SIG-M5 treated with dmso at 0.1 percent for 504 hours (cell line): ENCODE measurements at regions not wholly inside any gene's neighbourhood (a gene's known extent, or its start where the extent isn't known, plus 50 kb on each side); places are given as distances from the start of the nearest gene placed in this dataset.
"Not testable (repeated sequence)": the region's sequence is repeated elsewhere in the genome, so short reads cannot be mapped to it uniquely, and the experiment has no call there.

Source experiments
- DNase-seq: peaks from one replicate; lab custom pipeline; 2025; ENCODE audit not compliant: unreplicated experiment; lab: John Stamatoyannopoulos, UW

DNA sequence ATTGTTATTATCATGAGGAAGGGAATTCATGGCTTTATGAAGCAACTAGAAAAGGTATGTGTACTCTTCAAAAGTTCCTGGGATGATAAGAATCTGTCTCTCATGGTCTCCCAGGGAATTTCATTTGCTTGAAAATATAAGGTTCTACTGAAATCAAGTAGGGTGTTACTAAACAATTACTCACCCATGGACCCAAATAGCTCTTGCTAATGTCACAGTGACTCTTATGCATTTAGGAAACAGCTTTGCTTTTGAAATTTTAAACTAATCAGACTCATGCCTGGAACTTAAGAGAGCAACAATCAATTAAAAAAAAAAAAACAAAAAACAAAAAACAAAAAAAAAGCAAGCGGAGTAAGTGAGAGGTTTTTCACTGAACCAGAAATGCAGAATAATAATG, 1546.3 kb upstream of the TENM4 start:
- no peak for DNase-seq

GRCh38 chr11:80986421-80987074, 1545.7 kb upstream of the TENM4 start:
- DNase-seq = no peak

DNA sequence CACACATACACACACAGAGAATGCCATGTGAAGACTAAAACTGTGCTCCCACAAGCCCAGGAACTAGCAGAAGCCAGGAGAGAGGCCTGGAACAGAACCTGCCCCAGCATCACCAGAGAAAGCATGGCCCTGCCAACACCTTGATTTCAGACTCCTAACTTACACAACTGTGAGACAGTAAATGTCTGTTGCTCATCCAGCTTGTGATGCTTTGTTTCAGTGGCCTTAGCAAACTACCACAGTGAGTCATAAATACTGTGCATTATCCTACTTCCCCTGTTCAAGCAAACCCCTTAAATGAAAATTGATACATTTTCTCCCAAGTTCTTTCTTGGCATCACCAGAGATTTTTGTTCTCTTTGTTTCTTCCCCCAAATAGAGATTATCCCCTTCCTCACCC, 1539.4 kb upstream of the TENM4 start:
- DNase-seq = no peak

GRCh38 chr11:80973786-80974185, 1533.0 kb upstream of the TENM4 start:
- DNase-seq = no peak

- no peak for DNase-seq
Observed at GRCh38 chr11:80970037-80970436, 1529.2 kb upstream of the TENM4 start.

GRCh38 chr11:80967649-80968048, 1526.8 kb upstream of the TENM4 start:
- no peak for DNase-seq

- no peak for DNase-seq
Observed at GRCh38 chr11:80960381-80961029, 1519.7 kb upstream of the TENM4 start.

DNA sequence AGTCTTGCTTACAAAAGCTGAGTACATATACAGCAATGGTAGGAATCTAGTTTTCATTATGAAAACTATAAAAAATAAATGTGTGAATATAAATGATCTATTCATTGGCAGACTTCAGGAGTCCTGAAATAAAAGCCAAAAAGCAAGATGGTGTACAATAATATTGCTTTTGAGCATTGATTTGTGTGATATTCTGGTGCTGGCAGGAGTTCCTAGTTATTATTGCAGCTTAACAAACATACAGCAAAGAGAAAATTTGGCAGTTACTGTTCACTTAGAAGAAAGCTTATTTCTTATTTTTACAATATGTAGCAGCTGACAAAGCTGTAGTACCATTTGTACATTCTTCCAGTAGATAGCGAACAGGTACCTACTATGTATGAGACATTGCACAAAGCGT, 1518.9 kb upstream of the TENM4 start:
- DNase-seq = no peak

- DNase-seq = no peak
Observed at GRCh38 chr11:80958987-80959386, 1518.2 kb upstream of the TENM4 start.

DNA sequence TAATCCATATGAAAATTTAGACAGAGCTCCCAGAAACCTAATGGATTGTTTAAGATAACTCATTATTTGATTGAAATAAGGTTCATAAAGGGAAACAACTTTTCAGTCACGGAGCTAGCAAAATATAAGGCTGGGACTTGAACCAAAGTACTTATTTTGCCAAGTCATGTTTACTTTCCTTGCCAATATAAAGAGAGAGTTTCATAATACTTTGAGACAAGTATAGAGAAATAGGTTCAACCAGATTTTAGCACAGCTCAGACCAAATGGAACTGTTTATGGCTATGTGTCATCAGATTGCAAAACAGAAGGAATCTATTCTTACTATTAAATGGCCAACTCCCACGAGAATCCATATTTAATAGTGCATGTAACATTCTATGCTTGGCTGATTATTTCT, 1517.5 kb upstream of the TENM4 start:
- DNase-seq = no peak

GRCh38 chr11:80955588-80955987, 1514.8 kb upstream of the TENM4 start:
- DNase-seq = no peak

DNA sequence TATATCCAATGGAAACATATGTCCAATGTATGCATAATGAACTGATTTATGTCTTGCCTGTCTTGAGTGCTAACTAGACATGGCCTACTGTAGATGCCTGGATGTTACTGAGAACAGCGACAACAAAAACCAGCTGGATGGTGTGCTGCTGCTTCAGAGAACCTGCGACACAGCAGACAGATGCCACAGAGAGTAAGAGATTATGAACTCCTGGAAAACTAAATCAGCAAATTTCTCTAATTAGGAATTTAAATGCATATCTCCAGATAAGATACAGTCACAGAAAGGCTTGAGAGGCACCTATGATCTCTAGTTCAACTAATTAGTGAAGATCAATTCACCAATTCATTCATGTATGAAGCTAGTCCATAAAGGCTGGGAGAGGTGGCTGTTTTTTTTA, 1508.0 kb upstream of the TENM4 start:
- DNase-seq = no peak

GRCh38 chr11:80944758-80945157, 1503.9 kb upstream of the TENM4 start:
- DNase-seq = no peak

- no peak for DNase-seq
Observed at GRCh38 chr11:80943226-80943625, 1502.4 kb upstream of the TENM4 start.

DNA sequence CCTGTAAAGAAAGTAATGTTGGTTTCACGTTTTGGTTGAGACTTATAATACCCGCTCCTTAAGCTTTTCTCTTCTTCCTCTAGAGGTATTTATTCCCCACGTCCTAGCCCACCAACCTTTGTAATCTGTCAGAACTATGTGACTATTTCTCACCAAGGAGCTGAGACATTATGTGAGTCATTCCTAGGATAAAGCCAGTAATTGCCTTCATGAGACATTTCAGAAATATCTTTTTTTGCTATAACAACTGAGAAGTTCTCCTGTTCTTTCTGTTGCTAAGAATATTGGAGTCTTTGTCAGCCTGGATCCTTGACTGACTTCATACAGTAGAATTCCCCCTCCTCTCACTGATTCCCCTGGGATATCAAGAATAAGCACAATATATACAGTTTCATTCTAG, 1497.0 kb upstream of the TENM4 start:
- DNase-seq = no peak

GRCh38 chr11:80930038-80930437, 1489.2 kb upstream of the TENM4 start:
- no peak for DNase-seq

DNA sequence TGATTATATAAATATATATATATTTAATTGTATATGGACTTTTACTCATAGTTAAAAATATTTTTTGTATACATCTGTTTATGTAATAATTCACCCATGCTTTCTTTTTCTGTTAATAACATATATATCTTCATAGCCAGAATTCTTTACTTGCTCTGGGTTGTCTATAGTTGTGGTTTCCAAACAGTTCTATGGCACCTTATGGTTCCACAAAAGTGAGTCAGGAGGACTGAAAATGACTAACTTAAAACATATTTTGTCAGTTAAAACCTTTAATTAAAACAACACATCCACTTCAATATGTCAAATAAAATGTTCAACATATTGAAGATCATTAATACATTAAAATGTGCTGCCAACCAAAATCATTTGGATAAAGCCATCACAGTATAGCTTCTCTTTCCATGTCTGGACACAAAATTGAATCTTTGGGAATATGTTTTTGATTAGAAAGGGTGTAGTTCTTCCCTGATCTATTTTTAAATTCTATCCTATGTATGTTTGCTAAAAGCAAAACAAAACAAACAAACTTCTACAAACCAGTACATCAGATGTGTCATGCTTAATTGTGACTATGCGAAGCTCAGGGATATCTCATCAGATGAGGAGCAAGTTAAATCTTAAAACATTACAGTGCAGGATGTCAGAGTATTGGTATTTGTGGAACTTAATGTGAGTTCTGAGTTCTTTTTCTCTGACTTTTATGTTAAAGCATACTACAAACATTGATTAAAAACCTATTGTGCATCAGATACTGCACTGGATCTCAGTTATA, 1488.4 kb upstream of the TENM4 start:
- no peak for DNase-seq

DNA sequence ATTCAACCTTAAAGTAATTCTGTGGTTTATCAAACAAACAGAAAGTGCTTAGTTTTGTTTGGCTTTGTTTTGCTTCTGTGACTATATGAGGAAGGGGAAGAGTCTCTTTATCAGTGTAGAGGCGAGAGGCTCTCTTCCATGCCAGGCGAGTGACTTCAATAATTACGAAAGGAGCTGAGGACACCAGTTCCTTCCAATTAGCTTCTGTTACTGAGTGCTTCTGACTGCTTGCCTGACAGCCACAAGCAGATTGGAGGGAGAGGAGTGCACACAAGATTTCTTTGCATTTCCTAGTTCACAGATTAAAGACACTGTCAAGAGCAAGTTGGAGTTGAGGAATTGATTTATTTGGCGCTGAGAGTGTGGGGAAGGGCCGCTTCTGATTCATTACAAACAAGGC, 1484.5 kb upstream of the TENM4 start:
- DNase-seq = no peak

DNA sequence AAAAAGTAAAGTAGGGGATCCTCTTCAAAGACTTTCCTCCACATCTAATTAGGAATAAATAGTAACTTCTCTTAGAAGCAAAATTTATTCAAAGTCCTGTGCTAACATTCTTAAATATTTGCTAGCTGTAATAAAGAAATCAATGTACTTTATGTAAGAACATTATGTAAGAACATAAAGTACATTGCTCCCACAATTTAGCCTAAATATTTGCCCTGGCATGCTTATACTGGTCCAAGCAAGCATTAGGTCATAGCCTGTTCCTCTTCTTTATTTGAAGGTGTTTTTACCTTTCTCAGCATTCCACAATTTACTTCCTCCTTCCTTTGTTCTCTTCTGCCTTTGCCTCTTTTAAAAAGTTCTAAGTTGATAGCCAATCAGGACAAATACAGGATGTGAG, 1480.5 kb upstream of the TENM4 start:
- DNase-seq = not testable (repeated sequence)

DNA sequence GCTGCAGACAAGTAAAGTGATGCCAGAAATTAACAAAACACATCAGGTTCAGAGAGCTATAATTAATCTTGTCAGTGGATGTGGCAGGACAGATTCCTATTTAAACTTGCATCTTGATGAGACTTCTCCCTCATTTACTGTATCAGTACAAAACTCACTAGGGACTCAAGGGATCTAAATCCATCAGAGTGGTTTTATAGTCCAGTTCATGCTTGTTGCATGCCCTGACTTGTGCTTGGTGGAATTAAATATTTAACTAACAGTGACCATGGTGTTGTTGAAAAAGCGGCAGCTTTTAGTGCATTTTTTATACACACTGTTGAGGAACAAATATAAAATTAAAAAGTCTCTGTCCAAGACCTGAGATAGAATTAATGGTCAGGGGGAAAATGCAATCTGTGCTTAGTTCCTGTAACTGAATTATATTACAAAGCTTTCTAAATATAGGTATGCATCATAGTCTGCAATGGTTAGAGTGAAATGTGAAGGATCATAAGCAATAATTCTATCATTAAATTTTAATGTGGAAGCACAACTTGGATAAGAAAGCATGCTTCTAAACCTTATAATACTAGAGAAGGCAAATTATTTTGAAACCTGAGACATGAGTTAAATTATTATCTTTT, 1475.5 kb upstream of the TENM4 start:
- DNase-seq = no peak

- DNase-seq = no peak
Observed at GRCh38 chr11:80914311-80914710, 1473.5 kb upstream of the TENM4 start.

- no peak for DNase-seq
Observed at GRCh38 chr11:80911666-80912065, 1470.8 kb upstream of the TENM4 start.
